NCI-H2227 (cell line): ENCODE measurements at regions not wholly inside any gene's neighbourhood (a gene's known extent, or its start where the extent isn't known, plus 50 kb on each side); places are given as distances from the start of the nearest gene placed in this dataset.
"Not testable (repeated sequence)": the region's sequence is repeated elsewhere in the genome, so short reads cannot be mapped to it uniquely, and the experiment has no call there.

Source experiments
- DNase-seq: peaks from one replicate; lab custom pipeline; 2025; ENCODE audit not compliant: unreplicated experiment; lab: John Stamatoyannopoulos, UW

- DNase-seq, result not testable (repeated sequence)
Observed at GRCh38 chr1:120357046-120357445, 57.8 kb upstream of the NBPF8 start.

- DNase-seq, result not testable (repeated sequence)
Observed at GRCh38 chr1:120356170-120356569, 58.7 kb upstream of the NBPF8 start.

- peak; percentile 37 for DNase-seq
Observed at GRCh38 chr1:120354618-120355184, 60.1 kb upstream of the NBPF8 start.

- not testable (repeated sequence) for DNase-seq
Observed at GRCh38 chr1:120342231-120343073, 72.4 kb upstream of the NBPF8 start.

GRCh38 chr1:120341756-120342155, 73.1 kb upstream of the NBPF8 start:
- DNase-seq, result not testable (repeated sequence)

- not testable (repeated sequence) for DNase-seq
Observed at GRCh38 chr1:120340838-120341751, 73.7 kb upstream of the NBPF8 start.

- not testable (repeated sequence) for DNase-seq
Observed at GRCh38 chr1:120315738-120316137, 99.1 kb upstream of the NBPF8 start.

- DNase-seq, result not testable (repeated sequence)
Observed at GRCh38 chr1:120311930-120312329, 102.9 kb upstream of the NBPF8 start.

- DNase-seq, result not testable (repeated sequence)
Observed at GRCh38 chr1:120308940-120309578, 105.8 kb upstream of the NBPF8 start.

GRCh38 chr1:120305046-120305445, 109.8 kb upstream of the NBPF8 start:
- DNase-seq, result not testable (repeated sequence)

GRCh38 chr1:120304341-120304740, 110.5 kb upstream of the NBPF8 start:
- not testable (repeated sequence) for DNase-seq

GRCh38 chr1:120299433-120300057, 115.3 kb upstream of the NBPF8 start:
- not testable (repeated sequence) for DNase-seq

- DNase-seq, result not testable (repeated sequence)
Observed at GRCh38 chr1:120298487-120298886, 116.3 kb upstream of the NBPF8 start.

GRCh38 chr1:120297345-120297953, 117.4 kb upstream of the NBPF8 start:
- DNase-seq, result not testable (repeated sequence)

- DNase-seq, result not testable (repeated sequence)
Observed at GRCh38 chr1:120290105-120290504, 113.8 kb upstream of the SEC22B start.

GRCh38 chr1:120289601-120290074, 113.3 kb upstream of the SEC22B start:
- DNase-seq, result not testable (repeated sequence)

GRCh38 chr1:120288814-120289600, 112.7 kb upstream of the SEC22B start:
- DNase-seq, result not testable (repeated sequence)

GRCh38 chr1:120288167-120288566, 111.8 kb upstream of the SEC22B start:
- not testable (repeated sequence) for DNase-seq
